GM18526 (cell line): ENCODE measurements at regions not wholly inside any gene's neighbourhood (a gene's known extent, or its start where the extent isn't known, plus 50 kb on each side); places are given as distances from the start of the nearest gene placed in this dataset.

Experiments
- POLR2A ChIP-seq: IDR thresholded peaks from 3 replicates; pipeline ENCODE4 v1.6.1; 2011; ENCODE audit not compliant: insufficient read length; ENCODE audit errors: extremely low read depth

DNA sequence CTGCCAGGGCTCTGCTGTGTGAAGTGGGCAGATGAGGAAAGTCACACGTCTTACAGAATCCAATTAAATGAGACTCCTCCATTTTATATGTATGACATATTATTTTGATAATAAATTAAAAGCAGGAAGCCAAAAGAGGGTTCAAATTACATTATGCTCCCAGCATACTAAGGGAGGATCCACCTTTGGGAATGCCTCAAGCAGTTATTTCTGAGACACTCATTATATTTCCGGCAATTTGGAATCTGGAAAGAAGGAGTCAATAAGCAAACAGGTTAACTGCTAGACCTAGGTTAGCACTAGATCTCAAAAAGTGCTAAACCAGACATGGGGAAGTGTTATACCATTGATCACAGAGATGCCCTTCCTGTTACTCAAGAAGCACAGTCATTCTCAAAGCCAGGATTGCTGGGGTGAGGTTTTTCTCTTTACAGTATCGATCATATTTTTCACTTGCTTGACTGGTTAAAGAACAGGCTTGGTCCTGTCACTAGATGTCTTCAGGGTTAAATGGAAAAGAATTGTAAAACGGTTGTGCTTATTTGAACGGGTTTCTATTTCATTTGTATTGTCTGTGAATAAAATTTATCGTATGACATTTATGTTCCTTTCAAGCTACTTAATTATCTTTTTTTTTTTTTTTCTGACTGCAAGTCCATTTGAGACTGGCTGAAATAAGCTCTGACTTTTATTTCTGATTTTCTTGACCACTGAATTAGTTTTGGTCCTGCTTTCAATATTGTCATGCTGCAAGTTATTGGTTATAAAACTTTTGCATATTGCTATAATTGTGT lies 523.2 kb downstream of the KLF12 start:
- TF ChIP-seq POLR2A, result no peak

- no peak for TF ChIP-seq POLR2A
These were observed 525.3 kb downstream of the KLF12 start for GRCh38 chr13:73608711-73609485.

- TF ChIP-seq POLR2A, result no peak
These were observed 526.1 kb downstream of the KLF12 start for GRCh38 chr13:73608157-73608516.

- TF ChIP-seq POLR2A, result no peak
These were observed 526.6 kb downstream of the KLF12 start for GRCh38 chr13:73607489-73608156.

GRCh38 chr13:73603646-73604045 lies 530.6 kb downstream of the KLF12 start:
- no peak for TF ChIP-seq POLR2A

GRCh38 chr13:73602295-73602694 lies 531.9 kb downstream of the KLF12 start:
- no peak for TF ChIP-seq POLR2A

DNA sequence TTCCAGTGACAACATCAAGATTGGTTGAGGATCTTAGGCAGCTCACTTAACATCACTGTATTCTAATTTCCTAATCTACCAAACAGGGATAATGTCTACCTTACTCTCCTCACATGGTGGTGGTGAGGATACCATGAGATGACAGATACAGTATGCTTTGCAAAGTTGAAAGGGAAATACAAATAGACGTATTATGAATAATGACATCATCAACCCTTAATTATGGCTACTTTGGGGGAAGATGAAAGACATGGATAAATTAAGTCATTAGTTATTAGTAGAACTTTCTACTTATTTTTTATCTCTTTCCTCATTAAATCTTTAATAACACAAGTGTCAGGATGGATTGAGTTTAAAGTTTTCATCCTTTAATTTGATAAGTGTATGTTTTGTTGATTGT lies 532.5 kb downstream of the KLF12 start:
- no peak for TF ChIP-seq POLR2A

GRCh38 chr13:73599232-73600128 lies 534.7 kb downstream of the KLF12 start:
- TF ChIP-seq POLR2A, result no peak

GRCh38 chr13:73598020-73598712 lies 536.0 kb downstream of the KLF12 start:
- TF ChIP-seq POLR2A, result no peak

DNA sequence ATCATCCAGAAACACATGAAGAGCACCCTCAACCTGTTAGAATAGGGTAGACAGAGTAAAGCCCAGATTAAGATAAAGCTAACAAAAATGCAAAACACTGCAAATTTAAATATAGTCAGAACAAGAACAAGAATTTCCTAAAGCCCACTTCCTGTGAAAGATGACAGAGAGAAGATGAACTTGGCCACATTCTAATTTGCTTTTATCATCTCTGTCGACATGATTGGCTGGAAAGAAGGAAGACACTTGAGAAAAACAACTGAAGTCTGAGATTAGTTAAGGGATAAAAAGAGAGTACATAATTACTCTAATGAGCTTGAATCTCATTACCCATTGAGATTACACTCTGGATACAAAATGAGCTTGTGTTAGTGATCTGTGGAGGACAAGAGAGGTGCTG lies 537.6 kb downstream of the KLF5 start:
- no peak for TF ChIP-seq POLR2A

- TF ChIP-seq POLR2A, result no peak
These were observed 534.5 kb downstream of the KLF5 start for GRCh38 chr13:73593199-73593765.

DNA sequence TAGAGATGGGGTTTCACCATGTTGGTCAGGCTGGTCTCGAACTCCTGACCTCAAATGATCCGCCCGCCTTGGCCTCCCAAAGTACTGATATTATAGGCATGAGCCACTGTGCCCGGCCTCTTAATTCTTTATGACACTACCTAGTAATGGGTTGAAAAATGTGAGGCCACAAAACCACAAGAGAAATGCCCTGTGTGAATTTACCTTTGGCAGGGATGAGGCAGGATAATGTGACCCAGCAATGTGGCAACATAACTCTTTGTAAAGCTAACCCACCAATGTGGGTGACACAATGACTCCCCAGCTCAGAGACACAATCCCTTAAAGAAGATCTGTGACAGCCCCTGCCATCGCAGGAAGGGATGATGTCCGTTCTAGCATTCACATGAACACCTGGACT lies 533.1 kb downstream of the KLF5 start:
- TF ChIP-seq POLR2A, result no peak

GRCh38 chr13:73590795-73591194 lies 532.0 kb downstream of the KLF5 start:
- TF ChIP-seq POLR2A, result no peak

GRCh38 chr13:73585236-73585635 lies 526.4 kb downstream of the KLF5 start:
- no peak for TF ChIP-seq POLR2A
